Stimulated activated CD4-positive, alpha-beta T cell treated with anti-CD3 and anti-CD28 coated beads, TNF-alpha, amount 100 ng/mL, for 24 hours (primary cell): ENCODE measurements at regions not wholly inside any gene's neighbourhood (a gene's known extent, or its start where the extent isn't known, plus 50 kb on each side); places are given as distances from the start of the nearest gene placed in this dataset.
"Not testable (repeated sequence)": the region's sequence is repeated elsewhere in the genome, so short reads cannot be mapped to it uniquely, and the experiment has no call there.

Experiments used
- DNase-seq, 3 experiments: peaks; one replicate each; pipeline ENCODE4 v3.0.0-alpha.2; 2020; ENCODE audit warnings: low read depth in 3 of 3

GRCh38 chr2:239554766-239555570 is 154.1 kb upstream of the HDAC4 start:
- no peak for DNase-seq

GRCh38 chr2:239553376-239554000 is 152.7 kb upstream of the HDAC4 start:
- DNase-seq, result no peak

- no peak for DNase-seq
Observed at GRCh38 chr2:239552213-239552926, 151.6 kb upstream of the HDAC4 start.

GRCh38 chr2:239551206-239551605 is 150.4 kb upstream of the HDAC4 start:
- DNase-seq, result no peak

GRCh38 chr2:239550357-239550756 is 149.5 kb upstream of the HDAC4 start:
- no peak for DNase-seq

- no peak for DNase-seq
Observed at GRCh38 chr2:239549711-239550255, 149.0 kb upstream of the HDAC4 start.

- no peak for DNase-seq
Observed at GRCh38 chr2:239548965-239549595, 148.3 kb upstream of the HDAC4 start.

GRCh38 chr2:239548451-239548871 is 147.6 kb upstream of the HDAC4 start:
- peak; percentile 50 to 76 (median 58) for DNase-seq

- DNase-seq, result not testable (repeated sequence)
Observed at GRCh38 chr2:239547140-239547539, 146.3 kb upstream of the HDAC4 start.

GRCh38 chr2:239546541-239546940 is 145.7 kb upstream of the HDAC4 start:
- no peak for DNase-seq

GRCh38 chr2:239545741-239546392 is 145.0 kb upstream of the HDAC4 start:
- no peak for DNase-seq

GRCh38 chr2:239544918-239545465 is 144.2 kb upstream of the HDAC4 start:
- DNase-seq, result peak; percentile 19 to 60 (median 22)

- no peak for DNase-seq
Observed at GRCh38 chr2:239544143-239544917, 143.5 kb upstream of the HDAC4 start.

- DNase-seq, result no peak
Observed at GRCh38 chr2:239543702-239544101, 142.9 kb upstream of the HDAC4 start.

- no peak for DNase-seq
Observed at GRCh38 chr2:239540174-239540573, 139.4 kb upstream of the HDAC4 start.

GRCh38 chr2:239539776-239540100 is 138.9 kb upstream of the HDAC4 start:
- no peak for DNase-seq

- DNase-seq, result no peak
Observed at GRCh38 chr2:239539083-239539775, 138.4 kb upstream of the HDAC4 start.

GRCh38 chr2:239538357-239539052 is 137.7 kb upstream of the HDAC4 start:
- no peak for DNase-seq
